Thoracic aorta (tissue), 2 donors: ENCODE measurements at regions not wholly inside any gene's neighbourhood (a gene's known extent, or its start where the extent isn't known, plus 50 kb on each side); places are given as distances from the start of the nearest gene placed in this dataset.

Experiments
- ATAC-seq: fragments of 150-250 bp; one replicate; pipeline ENCODE4 v1.8.0; 2017; ENCODE audit warnings: low read depth; ENCODE audit not compliant: insufficient number of reproducible peaks, low FRiP score
- DNase-seq: peaks from one replicate; pipeline ENCODE4 v3.0.0-alpha.2; 2020; ENCODE audit warnings: low spot score
- H3K27ac ChIP-seq, 2 donors: fragments of 200-600 bp; sonication (generic); 1 replicate in 1 of 2; 2 replicates in 1 of 2; pipeline ENCODE4 v1.5.1; 2016; ENCODE audit warnings: mild to moderate bottlenecking in 2 of 2, moderate library complexity in 2 of 2
- H3K27me3 ChIP-seq: fragments of 200-600 bp; sonication (generic); replicated peaks from 2 replicates; pipeline ENCODE4 v1.6.0; 2016; ENCODE audit warnings: mild to moderate bottlenecking; ENCODE audit not compliant: insufficient read depth
- H3K36me3 ChIP-seq: fragments of 200-600 bp; sonication (generic); one replicate; pipeline ENCODE4 v1.5.1; 2016
- H3K4me1 ChIP-seq, 2 donors: fragments of 200-600 bp; sonication (generic); 1 replicate in 1 of 2; 2 replicates in 1 of 2; pipeline versions ENCODE4 v1.5.1 to v1.6.0; 2016; ENCODE audit warnings: low read depth in 2 of 2, mild to moderate bottlenecking in 1 of 2; ENCODE audit not compliant: control insufficient read depth in 1 of 2
- H3K4me3 ChIP-seq: fragments of 200-600 bp; sonication (generic); 2 replicates; pipeline ENCODE4 v1.5.1; 2016; ENCODE audit warnings: mild to moderate bottlenecking
- H3K9me3 ChIP-seq: fragments of 200-600 bp; sonication (generic); 2 replicates; pipeline ENCODE4 v1.5.1; 2016
- TF ChIP-seq, protein P1 (sequence below): fragments of 200-600 bp; sonication (generic); IDR thresholded peaks from one replicate; pipeline ENCODE4 v1.5.1; 2019; ENCODE audit warnings: antibody characterized with exemption

DNA sequence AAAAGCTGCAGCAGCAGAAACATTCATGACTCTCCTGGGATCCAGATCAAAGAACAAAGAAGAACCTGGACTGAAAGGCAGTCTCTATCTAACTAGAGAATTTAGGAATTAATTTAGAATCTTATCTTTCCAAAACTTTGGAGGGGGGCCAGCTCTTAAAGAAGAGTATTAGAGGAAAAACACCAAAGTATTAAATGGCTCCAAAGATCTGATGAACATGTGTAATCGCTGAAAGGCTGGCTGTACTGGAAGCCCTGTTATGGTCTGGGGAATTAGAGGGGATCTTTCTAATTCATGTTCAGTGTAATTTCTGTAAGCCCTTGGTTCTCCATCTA, 316.8 kb downstream of the CWC27 start:
- H3K4me1 ChIP-seq = peaks cover 0 to 8% of the 10 kb centered on the region in 2 donors
- no peak overlapping the region for H3K4me3 ChIP-seq
- no peak overlapping the region for H3K27ac ChIP-seq
- H3K27me3 ChIP-seq = no peaks in the 10 kb centered on the region
- DNase-seq (no peak), ATAC-seq (no peak)
- TF ChIP-seq, protein P1, sequence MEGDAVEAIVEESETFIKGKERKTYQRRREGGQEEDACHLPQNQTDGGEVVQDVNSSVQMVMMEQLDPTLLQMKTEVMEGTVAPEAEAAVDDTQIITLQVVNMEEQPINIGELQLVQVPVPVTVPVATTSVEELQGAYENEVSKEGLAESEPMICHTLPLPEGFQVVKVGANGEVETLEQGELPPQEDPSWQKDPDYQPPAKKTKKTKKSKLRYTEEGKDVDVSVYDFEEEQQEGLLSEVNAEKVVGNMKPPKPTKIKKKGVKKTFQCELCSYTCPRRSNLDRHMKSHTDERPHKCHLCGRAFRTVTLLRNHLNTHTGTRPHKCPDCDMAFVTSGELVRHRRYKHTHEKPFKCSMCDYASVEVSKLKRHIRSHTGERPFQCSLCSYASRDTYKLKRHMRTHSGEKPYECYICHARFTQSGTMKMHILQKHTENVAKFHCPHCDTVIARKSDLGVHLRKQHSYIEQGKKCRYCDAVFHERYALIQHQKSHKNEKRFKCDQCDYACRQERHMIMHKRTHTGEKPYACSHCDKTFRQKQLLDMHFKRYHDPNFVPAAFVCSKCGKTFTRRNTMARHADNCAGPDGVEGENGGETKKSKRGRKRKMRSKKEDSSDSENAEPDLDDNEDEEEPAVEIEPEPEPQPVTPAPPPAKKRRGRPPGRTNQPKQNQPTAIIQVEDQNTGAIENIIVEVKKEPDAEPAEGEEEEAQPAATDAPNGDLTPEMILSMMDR = no peak
- H3K36me3 ChIP-seq = no peaks in the 10 kb centered on the region
- H3K9me3 ChIP-seq = no peaks in the 10 kb centered on the region

DNA sequence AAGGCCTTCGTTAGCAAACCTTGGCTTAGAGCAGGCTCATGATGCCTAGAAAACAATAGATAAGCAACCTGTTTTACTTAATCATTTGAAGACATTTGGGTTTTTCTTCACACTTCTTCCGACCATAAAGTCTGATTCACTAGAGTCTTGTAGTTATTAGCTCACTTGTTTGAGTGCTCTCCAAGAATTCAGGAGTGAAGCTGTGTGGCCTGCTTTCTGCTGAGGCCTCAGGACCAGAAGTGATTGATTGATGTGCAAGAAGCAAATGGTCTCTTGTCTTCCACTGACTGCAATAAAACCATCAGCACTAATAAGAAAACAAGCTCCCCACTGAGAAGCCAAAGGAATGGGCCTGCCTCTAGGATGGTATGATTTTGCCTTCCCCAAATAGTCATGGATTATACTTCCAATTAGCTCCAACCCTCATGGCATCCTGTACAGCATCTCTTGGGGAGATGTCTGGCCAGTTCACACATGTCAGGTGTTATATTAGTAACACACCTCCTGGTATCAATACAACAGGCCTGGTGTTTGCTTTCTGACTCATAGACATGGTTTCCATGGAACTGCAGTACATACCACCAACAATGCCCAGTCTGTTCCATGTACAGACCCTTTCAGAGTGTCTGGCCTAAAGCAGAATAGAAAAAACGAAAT, 317.6 kb downstream of the CWC27 start:
- Histone ChIP-seq H3K4me3 (no peak overlapping the region), H3K27me3 (no peaks in the 10 kb centered on the region), H3K27ac (no peak overlapping the region), H3K36me3 (no peaks in the 10 kb centered on the region), H3K4me1 (peaks cover 0 to 8% of the 10 kb centered on the region in 2 donors), H3K9me3 (no peaks in the 10 kb centered on the region)
- DNase-seq = no peak
- TF ChIP-seq, protein P1 = no peak
- no peak for ATAC-seq

DNA sequence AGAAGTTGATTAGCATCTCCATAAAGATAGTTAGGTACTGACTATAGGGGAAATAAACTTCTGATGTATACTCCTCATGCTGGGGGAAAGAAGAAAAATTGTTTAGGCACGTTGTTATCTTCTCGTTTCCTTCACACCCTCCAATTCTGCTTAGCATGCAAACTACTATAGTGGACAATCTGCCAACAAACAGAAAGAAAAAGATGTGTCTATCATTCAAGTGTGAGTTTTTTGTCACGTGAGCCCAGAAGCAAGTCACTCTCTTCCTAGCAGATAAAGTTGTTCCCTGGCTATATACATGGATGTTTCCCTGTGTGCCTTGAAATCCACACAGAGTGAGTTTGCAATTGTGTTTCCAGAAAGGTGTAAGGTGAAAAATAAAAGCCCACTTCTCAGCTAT, 318.4 kb downstream of the CWC27 start:
- no peaks in the 10 kb centered on the region for H3K9me3 ChIP-seq
- H3K4me3 ChIP-seq = no peak overlapping the region
- H3K4me1 ChIP-seq = peaks cover 0 to 8% of the 10 kb centered on the region in 2 donors
- no peak for ATAC-seq
- H3K36me3 ChIP-seq = no peaks in the 10 kb centered on the region
- DNase-seq = no peak
- no peak overlapping the region for H3K27ac ChIP-seq
- TF ChIP-seq, protein P1 = no peak
- no peaks in the 10 kb centered on the region for H3K27me3 ChIP-seq

DNA sequence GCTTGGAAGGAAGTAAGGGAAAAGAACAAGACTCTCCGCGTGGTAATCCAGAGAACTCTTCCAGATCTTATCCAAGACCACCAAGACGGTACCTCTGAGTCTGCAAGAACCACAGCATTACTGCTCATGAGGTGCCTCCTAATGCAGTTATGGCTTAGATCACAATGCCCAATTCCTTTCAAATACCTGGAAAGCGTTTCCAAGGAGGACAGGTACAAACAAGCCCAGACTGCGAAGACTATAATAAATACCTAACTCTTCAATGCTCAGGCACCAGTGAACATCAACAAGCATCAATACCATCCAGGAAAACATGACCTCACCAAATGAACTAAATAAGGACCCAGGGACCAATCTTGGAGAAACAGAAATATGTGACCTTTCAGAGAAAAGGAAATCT, 325.5 kb downstream of the CWC27 start:
- no peaks in the 10 kb centered on the region for H3K27me3 ChIP-seq
- DNase-seq (no peak), ATAC-seq (no peak)
- TF ChIP-seq, protein P1 = no peak
- no peak overlapping the region for H3K27ac ChIP-seq
- no peaks in the 10 kb centered on the region for H3K4me1 ChIP-seq
- H3K36me3 ChIP-seq = no peaks in the 10 kb centered on the region
- no peaks in the 10 kb centered on the region for H3K9me3 ChIP-seq
- no peak overlapping the region for H3K4me3 ChIP-seq

DNA sequence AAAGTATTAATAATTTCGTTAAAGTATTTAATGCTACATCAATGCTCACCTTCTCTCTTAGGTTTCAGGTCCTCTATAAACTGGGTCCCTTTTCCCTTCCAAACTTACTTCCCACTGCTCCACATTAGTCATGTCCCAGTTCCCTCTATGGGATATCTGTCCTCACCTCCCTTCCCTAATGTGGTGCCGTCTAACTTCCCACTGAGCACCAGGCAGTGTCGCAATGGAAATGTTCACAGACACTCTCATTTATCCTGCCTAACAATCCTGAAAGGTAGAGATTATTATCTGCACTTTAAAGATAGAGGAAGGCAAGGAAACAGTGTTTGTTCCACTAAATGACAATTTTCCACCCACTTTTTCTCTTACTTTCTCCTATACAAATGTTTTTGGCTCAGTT, 329.7 kb downstream of the CWC27 start:
- no peak for ATAC-seq
- H3K36me3 ChIP-seq = no peaks in the 10 kb centered on the region
- DNase-seq = no peak
- H3K27me3 ChIP-seq = no peaks in the 10 kb centered on the region
- TF ChIP-seq, protein P1 = no peak
- no peaks in the 10 kb centered on the region for H3K9me3 ChIP-seq
- no peak overlapping the region for H3K4me3 ChIP-seq
- no peak overlapping the region for H3K27ac ChIP-seq
- peaks cover 0 to 15% of the 10 kb centered on the region in 2 donors for H3K4me1 ChIP-seq
